GM18873 (cell line): ENCODE measurements at regions not wholly inside any gene's neighbourhood (a gene's known extent, or its start where the extent isn't known, plus 50 kb on each side); places are given as distances from the start of the nearest gene placed in this dataset.

Source experiments
- ATAC-seq: cut with Tn5 transposase; IDR thresholded peaks from one replicate; pipeline ENCODE4 v1.9.1; 2021; ENCODE audit warnings: mild to moderate bottlenecking, moderate library complexity, moderate number of reproducible peaks; ENCODE audit not compliant: unreplicated experiment, low FRiP score

DNA sequence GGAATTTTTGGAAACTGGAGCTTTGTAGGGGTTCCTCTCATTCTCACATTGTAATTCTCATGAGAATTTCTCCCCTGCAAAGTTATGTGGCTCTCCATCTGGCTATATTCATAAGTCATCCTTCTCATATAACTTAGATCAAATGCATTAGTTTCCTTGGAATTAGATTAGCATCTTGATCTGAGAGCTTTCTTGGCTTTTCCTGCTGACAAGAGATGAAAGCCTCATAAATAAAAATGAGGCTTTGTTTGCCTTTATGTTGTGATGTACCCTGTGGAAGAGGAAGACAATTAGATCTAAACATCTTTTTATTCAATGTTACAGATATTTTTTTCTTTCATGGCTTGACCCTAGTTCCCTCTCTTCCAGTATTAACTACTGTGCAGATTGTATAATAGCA is 165.4 kb upstream of the ZPLD1 start:
- ATAC-seq = no peak

DNA sequence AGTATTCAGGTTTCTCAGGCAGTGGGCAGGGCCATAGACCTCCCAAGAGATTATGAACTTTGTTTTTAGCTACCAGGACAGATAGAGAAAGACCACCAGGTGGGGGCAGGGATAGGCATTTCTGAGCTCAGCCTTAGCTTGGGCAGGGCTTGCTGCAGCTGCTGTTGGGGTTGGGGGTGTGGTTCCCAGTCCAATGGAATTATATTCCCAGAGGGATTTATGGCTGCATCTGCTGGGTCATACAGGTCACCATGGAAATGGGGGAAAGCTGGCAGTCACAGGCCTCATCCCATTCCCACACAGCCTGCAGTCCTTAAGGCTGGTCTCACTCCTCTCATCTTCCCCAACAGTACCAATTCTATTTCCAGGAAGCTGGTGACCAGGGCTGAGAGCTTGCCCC is 144.6 kb upstream of the ZPLD1 start:
- no peak for ATAC-seq

DNA sequence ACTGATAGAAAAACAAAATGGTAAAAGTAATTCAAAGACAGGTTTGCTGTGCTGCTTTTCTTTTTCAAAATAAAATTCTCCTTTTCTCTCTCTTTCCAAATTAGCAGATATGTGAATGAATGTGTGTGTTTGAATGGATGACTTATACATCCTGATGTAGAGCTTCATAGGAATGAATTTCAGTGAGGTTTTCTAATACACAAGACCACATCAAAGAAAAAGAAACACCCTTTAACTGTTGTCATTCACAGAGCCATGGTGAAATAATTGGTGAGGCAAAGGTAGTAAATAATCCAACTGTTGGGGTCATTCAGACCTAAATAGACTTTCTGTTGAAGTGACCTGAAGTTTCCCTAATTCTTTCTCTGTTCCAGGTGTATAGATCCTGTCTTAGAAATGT is 139.1 kb upstream of the ZPLD1 start:
- no peak for ATAC-seq

DNA sequence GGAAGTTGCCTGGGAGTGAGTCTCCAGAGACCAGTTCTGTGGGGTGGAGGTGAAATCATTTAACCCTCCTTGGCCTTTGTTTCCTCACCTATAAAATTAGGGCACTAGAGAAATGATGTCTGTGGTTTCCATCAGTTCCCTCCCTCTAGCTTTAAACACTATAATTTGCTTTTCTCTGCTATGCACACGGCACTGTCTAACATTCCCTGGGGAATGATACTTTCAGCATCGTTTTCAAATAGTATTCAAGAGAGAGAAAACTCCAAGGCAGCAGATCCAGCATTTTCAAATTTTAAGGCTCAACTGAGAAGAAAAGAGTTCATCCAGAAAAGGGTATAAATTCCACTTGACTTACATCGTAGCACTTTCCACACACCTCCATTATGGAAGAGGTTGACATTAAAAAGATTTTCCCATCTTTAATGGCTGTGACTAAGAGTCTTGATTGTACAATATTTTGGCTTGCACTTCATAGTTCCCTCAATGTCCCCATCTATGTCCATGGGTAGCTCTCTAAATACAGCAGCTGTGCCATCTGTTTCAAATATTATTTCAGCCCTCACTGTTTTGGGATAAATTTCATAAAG is 137.7 kb upstream of the ZPLD1 start:
- no peak for ATAC-seq

DNA sequence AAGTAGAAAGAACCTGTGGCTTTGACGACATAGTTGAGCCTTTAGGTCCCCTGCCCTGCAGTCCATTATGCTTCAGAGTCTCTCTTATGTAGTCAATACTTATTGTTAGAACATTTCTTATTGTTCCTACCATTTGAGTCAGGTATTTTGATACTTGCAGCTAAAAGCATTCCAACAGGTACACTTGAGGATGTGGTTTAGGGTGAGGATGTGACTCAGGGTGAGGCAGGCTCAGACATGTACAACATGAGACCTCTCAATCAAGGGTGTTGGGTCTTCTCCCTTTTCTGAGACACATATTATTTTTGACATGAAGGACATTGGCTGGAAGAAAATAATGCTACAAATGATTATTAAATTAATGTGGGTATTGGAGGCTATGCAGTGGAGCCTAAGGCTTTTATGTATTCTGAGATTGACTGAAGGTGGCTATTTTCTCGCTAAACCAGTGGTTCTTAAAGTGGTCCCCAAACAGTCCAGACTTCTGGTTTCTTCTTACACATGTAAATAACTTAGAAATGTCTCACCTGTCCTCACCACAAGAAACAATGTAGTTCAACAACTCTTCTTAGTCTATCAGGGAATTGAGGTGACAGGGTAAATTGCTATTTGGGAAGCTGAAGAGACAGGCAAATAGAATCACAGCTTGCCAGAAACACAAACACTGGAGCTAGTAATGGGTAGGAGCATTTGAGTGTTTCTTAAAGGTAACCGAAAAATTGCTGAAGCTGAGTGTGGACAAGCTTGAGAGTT is 135.5 kb upstream of the ZPLD1 start:
- no peak for ATAC-seq

DNA sequence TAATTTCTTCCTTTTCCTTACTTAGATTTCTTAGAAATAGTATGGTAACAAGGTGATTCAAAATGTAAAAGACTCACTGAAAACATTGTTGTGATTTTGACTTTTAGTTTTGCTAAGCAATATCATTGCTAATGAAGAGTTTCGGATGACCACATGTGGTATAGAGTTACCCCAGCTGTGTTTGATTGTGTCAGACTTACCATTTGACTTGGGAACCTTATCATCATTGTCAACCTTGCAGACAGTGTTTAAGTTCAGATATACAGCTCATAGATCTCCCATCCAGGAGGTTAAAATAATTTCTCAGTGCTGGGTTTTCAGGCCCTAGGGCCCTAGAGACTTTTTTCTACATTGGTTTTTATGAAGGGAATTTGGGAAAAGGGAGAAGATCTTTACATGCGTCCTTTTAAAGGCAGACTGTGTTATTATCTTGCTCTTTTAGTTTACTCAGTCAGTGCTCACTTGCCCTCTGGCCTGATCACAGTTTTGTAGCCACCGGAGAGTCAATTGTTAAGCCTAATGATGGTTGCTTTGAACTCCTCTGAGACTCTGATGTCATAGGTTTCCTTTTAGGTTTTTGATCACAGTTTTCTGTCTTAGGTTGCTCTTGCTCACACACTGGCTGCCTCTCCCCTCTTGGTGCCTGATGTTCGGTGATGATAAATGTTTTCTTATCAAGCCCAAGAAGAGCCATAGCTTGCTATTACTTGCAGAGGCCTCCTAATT is 133.5 kb upstream of the ZPLD1 start:
- no peak for ATAC-seq

DNA sequence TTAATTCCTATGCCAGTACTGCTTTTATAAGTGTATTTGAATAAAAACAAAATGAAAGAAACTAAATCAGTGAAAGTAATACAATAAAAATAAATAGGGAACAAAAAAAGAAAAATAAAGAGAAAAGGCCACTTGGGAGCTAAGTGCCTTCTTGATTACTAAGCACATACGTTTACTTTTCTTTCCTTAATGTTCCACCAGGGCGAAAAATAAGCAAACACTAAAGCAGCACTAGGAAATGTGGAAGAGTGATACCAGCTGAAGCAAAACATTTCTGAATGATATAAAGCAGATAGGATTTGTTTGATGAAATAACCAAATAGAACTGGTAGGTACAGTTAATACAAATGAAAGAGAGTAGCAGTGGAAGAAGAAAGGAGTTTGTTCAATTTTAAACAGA is 132.8 kb upstream of the ZPLD1 start:
- ATAC-seq = no peak

DNA sequence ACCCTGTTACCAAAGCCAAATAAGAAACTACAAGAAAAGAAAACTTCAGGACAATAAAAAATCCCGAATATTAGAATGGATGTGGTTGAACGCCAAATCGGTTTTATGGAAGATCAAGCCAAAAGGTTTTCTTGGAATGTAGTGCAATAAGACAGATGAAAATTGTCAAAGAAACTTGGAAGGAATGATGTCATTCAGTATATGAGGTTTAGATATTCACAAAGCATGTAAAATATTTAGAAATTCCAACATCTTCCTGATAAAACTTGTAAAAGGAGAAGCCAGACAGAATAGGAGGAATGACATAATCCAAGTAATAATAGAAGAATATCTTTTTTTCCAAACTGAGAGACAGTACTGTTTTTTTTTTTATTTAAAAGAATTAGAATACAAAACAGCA is 130.3 kb upstream of the ZPLD1 start:
- no peak for ATAC-seq

DNA sequence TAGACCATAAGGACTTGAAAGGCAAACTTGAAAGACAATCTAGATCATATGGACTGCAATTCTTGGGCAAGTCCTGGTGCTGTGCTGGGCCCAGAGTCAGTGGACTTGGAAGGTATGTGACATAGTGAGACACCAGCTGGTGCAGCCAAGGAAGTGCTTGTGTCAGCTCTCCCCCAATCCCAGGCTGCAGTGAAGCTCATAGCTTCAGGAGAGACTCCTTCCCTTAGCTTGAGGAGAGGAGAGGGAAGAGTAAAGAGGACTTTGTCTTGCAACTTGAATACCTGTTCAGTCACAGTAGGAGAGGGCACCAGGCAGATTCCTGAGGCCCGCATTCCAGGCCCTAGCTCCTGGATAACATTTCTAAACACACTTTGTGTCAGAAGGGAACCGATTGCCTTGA is 127.4 kb upstream of the ZPLD1 start:
- no peak for ATAC-seq

DNA sequence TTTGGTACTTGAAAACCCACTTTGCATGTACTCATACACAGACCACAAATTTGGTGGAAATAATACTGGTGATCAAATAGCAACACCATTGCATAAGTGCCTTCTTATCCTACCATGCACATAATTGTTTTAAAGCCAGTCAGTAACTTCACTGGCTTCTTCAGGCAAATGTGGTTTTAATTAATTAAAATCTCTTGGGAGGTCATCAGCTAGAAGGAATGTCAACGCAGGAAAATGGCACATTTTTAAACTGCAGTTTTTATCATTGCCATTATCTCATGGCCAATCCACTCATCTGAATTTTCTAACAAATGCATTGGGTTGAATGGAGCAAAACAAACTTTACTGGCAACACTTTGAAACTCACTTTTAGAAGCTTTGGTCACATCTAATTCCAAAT is 105.7 kb upstream of the ZPLD1 start:
- ATAC-seq = no peak

DNA sequence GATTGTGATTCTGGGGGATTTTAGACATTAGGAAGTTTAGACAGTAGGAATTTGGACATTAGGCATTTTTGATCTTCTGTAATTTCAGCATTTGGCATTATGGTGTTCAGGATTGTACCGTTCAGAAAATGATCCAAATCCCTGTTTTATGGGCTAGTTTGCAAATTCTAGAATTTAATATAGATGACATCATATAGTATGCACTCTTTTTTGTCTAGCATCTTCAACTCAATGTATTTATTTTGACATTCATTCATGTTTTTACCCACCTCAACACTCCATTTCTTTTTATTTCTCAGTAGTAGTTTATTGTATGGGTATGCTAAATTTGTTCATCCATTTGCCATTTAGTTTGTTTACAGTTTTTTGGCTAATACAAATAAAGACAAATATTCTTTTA is 105.3 kb upstream of the ZPLD1 start:
- ATAC-seq = no peak

DNA sequence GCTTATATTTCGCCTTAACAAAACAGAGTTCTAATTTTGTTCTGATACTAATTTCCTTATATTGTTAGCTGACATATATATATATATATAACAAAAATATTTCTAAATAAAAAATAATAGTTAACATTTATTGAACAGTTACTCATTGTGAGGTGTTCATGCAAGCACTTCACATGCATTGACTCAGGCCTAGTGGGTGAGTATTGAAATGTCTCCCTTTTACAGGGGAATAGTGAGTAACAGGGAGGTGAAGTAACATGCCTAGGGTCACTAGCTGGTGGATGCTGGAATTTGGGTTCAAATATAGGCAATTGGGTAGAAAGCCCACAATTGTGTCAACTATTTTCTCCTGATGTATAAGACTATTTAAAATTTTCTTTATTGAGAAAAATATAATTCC is 102.6 kb upstream of the ZPLD1 start:
- ATAC-seq = no peak

DNA sequence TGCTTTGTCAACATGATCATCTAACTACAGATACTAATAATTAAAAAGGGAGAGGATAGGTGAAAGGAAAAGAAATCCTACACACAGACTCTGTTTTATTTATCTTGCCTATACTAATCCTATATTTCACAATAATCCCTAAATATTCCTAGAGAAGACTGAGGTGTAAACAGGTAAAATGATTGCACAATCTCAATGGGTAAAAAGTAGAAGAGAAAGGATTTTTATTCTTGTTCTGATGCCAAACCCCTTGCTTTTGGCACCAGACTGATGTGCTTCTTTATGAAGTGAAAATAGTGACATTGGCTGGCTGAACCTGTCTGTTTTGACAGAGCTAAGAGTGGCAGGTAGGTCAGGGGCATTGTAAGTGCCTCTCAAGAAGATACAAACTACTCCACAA is 101.9 kb upstream of the ZPLD1 start:
- ATAC-seq = no peak

DNA sequence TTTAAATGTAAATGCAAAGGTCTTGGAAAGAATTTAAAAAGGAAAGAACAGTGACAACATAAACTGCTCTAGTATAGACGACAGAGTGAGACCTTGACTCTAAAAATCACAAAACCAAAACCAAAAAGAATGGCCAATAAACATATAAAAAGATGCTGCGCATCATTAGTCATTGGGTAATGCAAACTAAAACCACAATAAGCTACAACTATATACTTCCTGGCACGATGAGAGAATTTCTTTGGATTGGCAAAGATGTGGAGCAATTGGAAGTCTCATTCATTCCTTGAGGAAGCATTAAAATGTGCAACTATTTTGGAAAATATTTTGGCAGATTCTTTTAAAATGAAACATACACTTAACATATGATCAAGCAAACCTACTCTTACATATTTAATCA is 98.7 kb upstream of the ZPLD1 start:
- ATAC-seq = no peak

DNA sequence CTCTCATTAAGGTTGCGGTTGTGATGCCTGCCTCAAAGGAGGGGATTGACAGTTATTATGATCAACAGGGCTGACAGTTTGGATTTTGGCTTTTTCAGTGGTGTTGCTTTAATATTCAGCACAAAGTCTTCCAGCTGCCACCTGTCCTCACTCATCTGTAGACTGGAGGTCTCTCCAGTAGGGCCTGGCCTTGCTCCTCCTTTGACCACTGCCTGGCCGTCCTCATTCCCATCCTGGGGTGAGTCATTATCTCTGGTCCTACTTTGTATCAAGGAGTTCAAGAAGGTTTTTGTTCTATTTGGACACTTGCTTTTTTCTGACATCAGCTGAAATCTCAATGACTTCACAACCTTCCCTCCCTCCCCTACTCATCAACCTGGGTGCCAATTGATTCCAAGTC is 95.1 kb upstream of the ZPLD1 start:
- no peak for ATAC-seq

DNA sequence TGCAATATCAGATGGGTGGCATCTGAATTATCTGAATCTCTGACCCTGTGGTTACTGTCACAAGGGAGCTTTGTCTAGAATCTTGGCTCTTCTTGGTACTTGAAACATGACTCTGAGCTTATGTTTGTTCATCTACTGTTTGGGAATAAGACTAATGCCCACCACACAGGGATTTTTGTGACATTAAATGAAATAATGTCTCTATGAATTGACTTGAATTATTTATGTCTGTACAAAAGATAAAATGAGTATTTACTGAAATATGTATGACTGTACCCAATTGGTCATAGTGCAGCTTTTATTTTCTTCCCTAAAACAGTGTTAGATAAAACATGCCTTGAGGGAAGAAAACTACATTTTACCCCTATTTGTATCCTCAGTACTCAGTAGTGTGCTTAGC is 87.9 kb upstream of the ZPLD1 start:
- no peak for ATAC-seq

DNA sequence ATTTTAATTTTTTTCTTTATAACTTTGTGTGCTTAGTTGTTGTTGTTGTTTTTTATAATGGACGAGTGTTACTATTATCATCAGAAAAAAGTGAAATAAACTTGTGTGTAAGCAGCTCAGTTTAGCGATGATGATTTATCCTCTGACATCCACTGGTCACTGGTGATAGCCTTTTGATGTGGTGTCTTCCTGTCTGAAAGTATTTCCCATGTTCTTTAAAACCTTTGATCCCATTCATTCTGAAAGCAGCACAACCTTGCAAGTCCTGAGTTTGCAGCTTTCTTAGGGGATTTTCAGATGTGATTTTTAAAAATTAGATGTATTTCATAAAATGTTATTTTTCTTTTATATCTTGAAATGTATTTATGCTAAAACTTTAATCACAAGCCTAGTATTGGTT is 85.9 kb upstream of the ZPLD1 start:
- ATAC-seq = no peak

DNA sequence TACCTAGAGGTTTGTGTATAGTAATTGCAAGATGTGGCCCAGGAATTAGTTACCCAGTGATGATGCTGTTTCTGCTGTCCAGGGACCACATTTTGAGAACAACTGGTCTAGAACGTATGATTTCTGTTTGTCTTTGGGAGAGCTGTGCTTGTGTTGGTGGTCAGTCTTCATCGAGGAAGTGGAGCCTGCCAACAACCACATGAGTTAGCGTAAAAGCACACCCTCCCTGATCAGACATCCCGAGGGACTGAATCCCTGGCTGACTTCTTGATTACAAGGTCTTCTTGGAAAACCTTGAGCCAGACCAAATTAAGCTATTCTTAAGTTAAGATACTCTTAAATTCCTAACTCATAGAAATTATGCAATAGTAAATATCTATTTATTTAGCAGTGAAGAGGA is 81.7 kb upstream of the ZPLD1 start:
- ATAC-seq = no peak

DNA sequence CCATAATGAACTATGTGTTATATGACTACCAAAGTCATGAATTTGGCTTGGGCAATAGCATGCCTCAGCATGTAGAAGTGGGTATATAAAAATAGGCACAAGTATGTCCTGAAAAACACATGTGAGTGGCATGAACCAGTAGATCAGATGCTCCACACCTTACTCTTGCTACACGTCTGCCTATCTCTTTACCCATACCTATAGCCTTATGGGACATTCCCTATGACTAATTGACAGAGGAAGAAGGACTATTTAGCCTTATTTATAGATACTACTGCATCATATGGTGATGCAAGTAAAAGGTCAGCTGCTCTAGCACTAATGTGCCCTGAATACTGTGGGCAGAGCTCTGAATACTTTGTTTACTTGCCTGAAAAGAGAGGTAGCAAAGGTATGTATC is 81.0 kb upstream of the ZPLD1 start:
- no peak for ATAC-seq

DNA sequence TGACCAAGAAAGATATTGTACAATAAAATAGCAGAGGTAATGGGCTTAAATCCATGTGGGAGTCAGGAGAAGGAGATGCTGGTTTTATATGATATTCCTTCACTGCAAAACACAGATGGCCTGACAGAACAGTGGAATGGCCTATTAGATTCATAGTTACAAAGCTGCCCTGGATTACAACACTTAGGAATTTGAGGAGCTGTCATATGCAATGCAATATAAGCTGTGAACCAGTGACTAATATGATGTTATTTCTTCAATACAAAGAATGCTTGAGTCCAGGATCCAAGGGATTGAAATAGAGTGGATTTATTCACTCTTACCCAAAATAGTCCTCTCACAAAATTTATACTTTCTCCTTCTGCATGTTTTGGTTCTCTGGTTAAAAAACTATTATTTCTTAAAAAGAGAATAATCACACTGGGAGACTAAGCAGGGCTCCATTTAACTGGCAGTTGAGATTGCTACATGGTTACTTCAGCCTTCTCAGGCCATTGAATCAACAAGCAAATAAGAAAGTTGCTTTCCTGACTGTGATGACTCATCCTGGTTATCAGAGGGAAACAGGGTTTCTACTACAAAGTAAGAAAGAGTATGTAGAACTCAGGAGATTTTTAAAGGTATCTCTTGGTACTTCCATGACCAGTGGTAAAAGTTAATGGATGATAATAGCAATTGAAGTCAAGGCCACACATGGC is 79.8 kb upstream of the ZPLD1 start:
- no peak for ATAC-seq

DNA sequence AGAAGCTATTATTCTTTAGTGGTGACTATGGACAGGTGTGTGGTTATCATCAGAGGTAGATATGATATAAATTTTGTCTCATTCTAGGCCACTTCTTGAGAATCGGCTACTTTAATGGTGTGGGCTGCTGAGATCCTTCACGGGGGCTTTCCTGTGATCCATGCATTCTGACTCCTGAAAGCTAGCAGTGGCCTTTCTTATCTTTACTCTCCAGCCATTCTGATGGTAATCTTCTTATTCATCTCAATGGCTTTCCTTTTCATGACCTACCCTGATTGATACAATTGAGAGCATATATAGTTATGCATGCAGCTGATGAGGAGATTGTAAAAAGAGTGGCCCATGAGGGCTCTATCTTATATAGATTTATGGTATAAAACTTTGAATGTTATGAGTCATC is 78.3 kb upstream of the ZPLD1 start:
- ATAC-seq = no peak
